H9 (cell line): ENCODE measurements at regions not wholly inside any gene's neighbourhood (a gene's known extent, or its start where the extent isn't known, plus 50 kb on each side); places are given as distances from the start of the nearest gene placed in this dataset.

Source experiments
- DNase-seq: peaks from one replicate; pipeline ENCODE4 v3.0.0-alpha.2; 2017
- H2AFZ ChIP-seq: one replicate; pipeline ENCODE4 v1.6.1; 2013; ENCODE audit warnings: mild to moderate bottlenecking, low read length, control low read depth, moderate library complexity
- H2AK5ac ChIP-seq: 2 replicates; pipeline ENCODE4 v1.6.1; 2013; ENCODE audit warnings: low read length, control low read depth, mixed read lengths; ENCODE audit not compliant: insufficient read length
- H2BK120ac ChIP-seq: one replicate; pipeline ENCODE4 v1.6.1; 2013; ENCODE audit warnings: low read depth, mild to moderate bottlenecking, low read length, control low read depth, inconsistent platforms; ENCODE audit not compliant: poor library complexity, severe bottlenecking
- H2BK12ac ChIP-seq: 2 replicates; pipeline ENCODE4 v1.6.1; 2013; ENCODE audit warnings: low read length, control low read depth, mixed read lengths, low read depth; ENCODE audit not compliant: insufficient read length
- H2BK15ac ChIP-seq: 2 replicates; pipeline ENCODE4 v1.6.1; 2013; ENCODE audit warnings: low read depth, low read length, control low read depth
- H2BK20ac ChIP-seq: one replicate; pipeline ENCODE4 v1.6.1; 2013; ENCODE audit warnings: low read depth, mild to moderate bottlenecking, low read length, control low read depth, inconsistent platforms; ENCODE audit not compliant: poor library complexity, severe bottlenecking
- H2BK5ac ChIP-seq: 2 replicates; pipeline ENCODE4 v1.6.1; 2013; ENCODE audit warnings: low read length, control low read depth, mixed read lengths; ENCODE audit not compliant: insufficient read length
- H3K14ac ChIP-seq: 2 replicates; pipeline ENCODE4 v1.6.1; 2013; ENCODE audit warnings: low read length, control low read depth; ENCODE audit not compliant: insufficient read depth
- H3K18ac ChIP-seq: 2 replicates; pipeline ENCODE4 v1.6.1; 2013; ENCODE audit warnings: low read depth, mild to moderate bottlenecking, mixed read lengths, low read length, control low read depth; ENCODE audit not compliant: insufficient read length
- H3K23ac ChIP-seq: 2 replicates; pipeline ENCODE4 v1.6.1; 2013; ENCODE audit warnings: low read length, control low read depth, mixed read lengths, low read depth; ENCODE audit not compliant: insufficient read length
- H3K23me2 ChIP-seq: 2 replicates; pipeline ENCODE4 v1.6.1; 2013; ENCODE audit warnings: low read depth, mild to moderate bottlenecking, mixed read lengths, low read length, control low read depth; ENCODE audit not compliant: insufficient read length, poor library complexity, severe bottlenecking
- H3K27ac ChIP-seq: 2 replicates; pipeline ENCODE4 v1.5.1; 2013; ENCODE audit warnings: low read length, control low read depth, mixed read lengths, low read depth; ENCODE audit not compliant: insufficient read length
- H3K27me3 ChIP-seq: 2 replicates; pipeline ENCODE4 v1.6.1; 2013; ENCODE audit warnings: low read length, control low read depth, inconsistent platforms; ENCODE audit not compliant: insufficient read depth
- H3K4ac ChIP-seq: 2 replicates; pipeline ENCODE4 v1.6.1; 2013; ENCODE audit warnings: low read depth, mild to moderate bottlenecking, control low read depth, inconsistent platforms, low read length, moderate library complexity
- H3K4me1 ChIP-seq: 2 replicates; pipeline ENCODE4 v1.6.1; 2013; ENCODE audit warnings: low read length, control low read depth, inconsistent platforms; ENCODE audit not compliant: insufficient read depth
- H3K4me2 ChIP-seq: 2 replicates; pipeline ENCODE4 v1.6.1; 2013; ENCODE audit warnings: low read length, control low read depth, mixed read lengths; ENCODE audit not compliant: insufficient read length, insufficient read depth
- H3K56ac ChIP-seq: 2 replicates; pipeline ENCODE4 v1.6.1; 2013; ENCODE audit warnings: low read depth, mild to moderate bottlenecking, mixed read lengths, low read length, control low read depth; ENCODE audit not compliant: insufficient read length
- H3K79me1 ChIP-seq: 2 replicates; pipeline ENCODE4 v1.6.1; 2013; ENCODE audit warnings: low read depth, mild to moderate bottlenecking, moderate library complexity, low read length, control low read depth, inconsistent platforms; ENCODE audit not compliant: insufficient read depth, poor library complexity, severe bottlenecking
- H3K79me2 ChIP-seq: 2 replicates; pipeline ENCODE4 v1.6.1; 2013; ENCODE audit warnings: low read length, control low read depth, inconsistent platforms; ENCODE audit not compliant: insufficient read depth
- H3K9ac ChIP-seq: 2 replicates; pipeline ENCODE4 v1.6.1; 2013; ENCODE audit warnings: low read length, control low read depth, mixed read lengths; ENCODE audit not compliant: insufficient read length; ENCODE audit errors: extremely low read depth
- H3K9me3 ChIP-seq: one replicate; pipeline ENCODE4 v1.6.1; 2013; ENCODE audit warnings: low read depth, low read length, inconsistent platforms; ENCODE audit not compliant: control insufficient read depth
- H3T11ph ChIP-seq: one replicate; pipeline ENCODE4 v1.6.1; 2013; ENCODE audit warnings: mild to moderate bottlenecking, low read length, control low read depth, inconsistent platforms
- H4K20me1 ChIP-seq: one replicate; pipeline ENCODE4 v1.6.1; 2013; ENCODE audit not compliant: control insufficient read depth, insufficient read length, insufficient read depth
- H4K5ac ChIP-seq: 2 replicates; pipeline ENCODE4 v1.6.1; 2013; ENCODE audit warnings: low read depth, mild to moderate bottlenecking, mixed read lengths, low read length, control low read depth; ENCODE audit not compliant: insufficient read length
- H4K8ac ChIP-seq: replicated peaks from 2 replicates; pipeline ENCODE4 v1.6.1; 2013; ENCODE audit warnings: low read length, control low read depth, mixed read lengths, low read depth; ENCODE audit not compliant: insufficient read length
- H4K91ac ChIP-seq: 2 replicates; pipeline ENCODE4 v1.6.1; 2013; ENCODE audit warnings: low read depth, mild to moderate bottlenecking, moderate library complexity, mixed read lengths, low read length, control low read depth; ENCODE audit not compliant: insufficient read length
- H3K27ac Mint-ChIP-seq, 3 experiments: 2 replicates in 2 of 3; 3 replicates in 1 of 3; pipeline ENCODE4 v1.8.0; 2020 to 2021; ENCODE audit warnings: mixed read lengths in 3 of 3, mild to moderate bottlenecking in 1 of 3, moderate library complexity in 1 of 3
- H3K27me3 Mint-ChIP-seq: 2 replicates; pipeline ENCODE4 v1.8.0; 2021; ENCODE audit warnings: low read depth, mild to moderate bottlenecking, moderate library complexity, mixed read lengths
- H3K36me3 Mint-ChIP-seq, 3 experiments: 2 replicates in 2 of 3; 3 replicates in 1 of 3; pipeline ENCODE4 v1.8.0; 2020 to 2021; ENCODE audit warnings: low read depth in 3 of 3, mixed read lengths in 3 of 3; ENCODE audit not compliant: insufficient read depth in 1 of 3
- H3K4me1 Mint-ChIP-seq, 2 experiments: 2 replicates each; pipeline ENCODE4 v1.8.0; 2020; ENCODE audit warnings: mixed read lengths in 2 of 2
- H3K4me3 Mint-ChIP-seq, 2 experiments: 2 replicates in 1 of 2; 3 replicates in 1 of 2; pipeline ENCODE4 v1.8.0; 2020 to 2021; ENCODE audit warnings: mild to moderate bottlenecking in 2 of 2, mixed read lengths in 2 of 2, moderate library complexity in 1 of 2
- H3K9me3 Mint-ChIP-seq, 2 experiments: 2 replicates in 1 of 2; 3 replicates in 1 of 2; pipeline ENCODE4 v1.8.0; 2020; ENCODE audit warnings: mild to moderate bottlenecking in 2 of 2, mixed read lengths in 2 of 2, moderate library complexity in 1 of 2
- CTCF ChIP-seq: fragments of 200-600 bp; sonication (generic); conservative IDR thresholded peaks from 3 replicates; pipeline ENCODE4 v1.8.0; 2021; ENCODE audit warnings: antibody characterized with exemption, mild to moderate bottlenecking
- WGBS: extraction: QIAGEN DNeasy Blood & Tissue Kit; methylation state at CpG from one replicate; pipeline ENCODE4 v1.1.7; 2013; ENCODE audit warnings: missing lambda C conversion rate, low lambda C conversion rate, mixed read lengths; ENCODE audit not compliant: insufficient read length; ENCODE audit errors: extremely low coverage; 5-methylcytosine and 5-hydroxymethylcytosine counted together

GRCh38 chr10:129163531-129163930, 303.5 kb upstream of the MGMT start:
- Histone ChIP-seq H4K8ac (no peak overlapping the region), H2BK20ac (no peak overlapping the region), H2BK5ac (no peak overlapping the region), H3K27ac (no peak overlapping the region), H4K91ac (no peak overlapping the region), H3K9ac (no peak overlapping the region), H4K5ac (no peak overlapping the region), H3K27me3 (no peaks in the 10 kb centered on the region; the same call in 1 of the 2 replicates), H3K9me3 (no peaks in the 10 kb centered on the region), H3K23ac (no peak overlapping the region), H2AK5ac (no peak overlapping the region), H3K56ac (no peak overlapping the region), H2BK12ac (no peak overlapping the region), H4K20me1 (no peaks in the 10 kb centered on the region), H3K79me2 (no peaks in the 10 kb centered on the region), H3K23me2 (no peaks in the 10 kb centered on the region), H3K4me2 (no peak overlapping the region), H3K14ac (no peak overlapping the region), H3T11ph (no peak overlapping the region), H2BK15ac (no peak overlapping the region), H2BK120ac (no peak overlapping the region), H3K18ac (no peak overlapping the region), H3K79me1 (no peaks in the 10 kb centered on the region), H3K4me1 (no peaks in the 10 kb centered on the region; the same call in 1 of the 2 replicates), H2AFZ (no peak overlapping the region), H3K4ac (no peak overlapping the region)
- TF ChIP-seq CTCF = no peak
- no peak overlapping the region for H3K4me3 Mint-ChIP-seq
- WGBS = no CpG with 5 or more reads among the region's 7 CpGs
- no peak overlapping the region for H3K27ac Mint-ChIP-seq
- no peaks in the 10 kb centered on the region for H3K27me3 Mint-ChIP-seq
- H3K4me1 Mint-ChIP-seq = peaks cover 15 to 23% of the 10 kb centered on the region in 2 experiments
- no peak for DNase-seq
- H3K9me3 Mint-ChIP-seq = peaks cover 0 to 2% of the 10 kb centered on the region in 2 experiments; a peak in 1 of 5 replicates
- no peaks in the 10 kb centered on the region; a peak in 3 of 7 replicates for H3K36me3 Mint-ChIP-seq
